GM21367 (cell line): ENCODE measurements at regions not wholly inside any gene's neighbourhood (a gene's known extent, or its start where the extent isn't known, plus 50 kb on each side); places are given as distances from the start of the nearest gene placed in this dataset.

Source experiments
- ATAC-seq: cut with Tn5 transposase; IDR thresholded peaks from one replicate; pipeline ENCODE4 v1.9.1; 2021; ENCODE audit not compliant: unreplicated experiment

DNA sequence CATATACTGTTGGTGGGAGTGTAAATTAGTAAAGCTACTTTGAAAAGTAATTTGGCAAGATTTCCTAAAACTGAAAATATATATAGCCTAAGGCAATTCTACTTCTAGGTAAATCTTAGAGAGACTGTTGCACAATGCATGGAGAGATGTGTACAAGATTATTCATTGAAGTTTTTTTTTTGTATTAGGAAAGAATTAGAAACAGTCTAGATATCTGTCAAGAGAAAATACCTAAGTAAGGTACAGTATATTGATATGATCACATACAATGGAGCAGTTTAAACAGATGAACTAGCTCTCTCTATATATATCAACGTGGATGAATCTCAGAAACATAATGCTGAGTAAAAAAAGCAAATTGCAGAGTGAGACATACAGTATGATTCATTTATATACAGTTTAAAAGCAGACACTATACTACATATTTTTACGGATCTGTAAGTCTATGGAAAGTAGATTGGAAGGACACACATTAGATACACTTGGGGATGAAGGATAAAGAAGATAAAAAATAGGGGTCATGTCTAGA, 59.3 kb upstream of the ACVR1 start:
- ATAC-seq: no peak

DNA sequence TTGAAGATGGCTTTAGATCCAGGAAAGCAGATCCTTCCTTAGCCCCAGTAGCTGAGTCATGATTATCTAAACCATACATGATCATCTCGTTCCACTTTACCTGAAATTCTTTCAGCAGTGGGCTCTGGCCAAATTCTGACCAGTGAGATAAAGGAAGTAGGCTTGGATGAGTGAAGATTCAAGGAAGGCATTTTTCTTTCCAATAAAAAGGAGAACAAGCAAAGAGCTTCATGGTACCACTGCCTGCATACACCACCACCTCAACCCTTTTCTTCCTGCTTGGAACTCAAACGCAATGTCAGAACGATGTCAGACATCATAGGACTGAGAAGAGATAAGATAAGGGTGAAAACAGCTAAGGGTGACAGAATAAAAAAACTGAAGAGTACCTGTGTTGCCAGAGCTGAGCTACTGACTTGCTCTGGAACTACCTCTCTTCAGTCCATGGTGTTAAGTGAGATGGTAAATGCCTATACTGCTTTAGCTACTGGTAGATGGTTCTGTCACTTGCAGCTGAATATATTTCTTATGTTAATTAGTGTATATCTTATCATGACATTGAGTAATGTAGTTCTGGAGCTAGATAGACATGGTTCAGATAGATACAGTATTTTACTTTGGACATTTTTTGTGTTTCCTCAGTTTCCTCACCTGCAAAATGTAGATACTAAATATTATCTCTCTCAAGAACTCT, 58.7 kb upstream of the ACVR1 start:
- no peak for ATAC-seq

DNA sequence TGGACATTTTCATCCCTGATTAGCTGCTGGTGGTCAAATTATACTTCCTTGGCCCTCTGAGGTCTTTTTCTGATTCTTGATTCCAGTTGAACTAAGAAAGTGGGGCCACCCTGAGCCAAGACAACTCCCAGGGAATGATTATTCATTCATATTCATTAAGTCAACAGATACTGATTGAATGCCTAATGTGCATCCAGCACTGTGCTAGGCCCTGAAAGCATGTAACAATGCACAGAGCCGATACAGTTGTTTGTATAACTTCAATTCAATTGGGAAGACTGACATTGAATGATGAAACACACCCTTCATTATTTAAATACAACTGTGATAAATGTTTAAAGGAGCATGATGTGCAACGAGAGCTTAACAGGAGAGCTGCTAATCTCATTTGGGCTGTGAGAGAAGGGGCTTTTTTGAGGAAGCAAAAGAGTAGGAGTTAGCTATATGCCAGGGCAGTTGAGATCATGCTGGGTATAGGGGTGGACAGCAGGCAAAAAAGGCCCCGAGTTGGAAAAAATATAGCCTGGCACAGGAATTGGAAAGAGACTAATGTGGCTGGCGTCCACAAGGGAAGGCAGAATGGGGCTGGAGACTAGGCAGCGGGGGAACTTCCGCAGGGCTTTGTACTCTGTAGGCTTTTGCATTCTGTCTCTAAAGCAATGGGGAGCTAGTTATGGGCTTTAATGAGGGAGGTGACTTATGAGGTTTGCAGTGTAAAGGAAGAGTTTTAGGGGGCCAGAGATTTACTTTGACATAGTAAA, 57.2 kb upstream of the ACVR1 start:
- ATAC-seq: no peak

DNA sequence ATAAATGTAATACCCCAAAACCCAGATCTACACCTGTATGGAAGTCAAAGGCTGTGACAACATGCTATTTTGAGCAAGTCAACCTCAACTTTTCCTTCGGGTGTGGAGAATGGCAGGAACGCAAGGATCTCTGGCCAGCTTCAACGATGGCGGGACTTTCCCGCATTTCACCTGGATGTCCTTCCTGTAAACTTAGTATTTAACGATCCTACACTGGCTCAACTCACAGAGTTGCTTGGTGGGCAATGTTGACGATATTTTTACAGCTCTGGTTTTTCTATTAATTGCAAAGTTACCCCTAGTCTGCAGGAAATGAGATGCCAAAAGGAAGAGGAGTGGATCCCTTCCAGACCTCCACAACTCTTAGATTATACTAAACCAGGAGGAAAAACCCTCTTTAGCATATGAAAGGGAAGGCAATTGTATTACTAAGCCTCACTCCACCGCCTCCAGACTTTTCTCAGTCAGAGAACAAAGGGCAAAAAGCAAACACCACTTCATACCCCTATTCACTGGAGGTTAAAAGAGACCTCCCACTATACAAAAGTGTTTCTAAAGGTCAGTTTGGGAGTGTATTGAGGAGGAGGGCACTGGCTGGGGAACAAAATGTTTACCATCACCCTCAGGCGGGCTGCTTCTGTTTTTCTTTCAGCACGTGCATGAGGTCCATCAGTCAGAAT, 56.5 kb upstream of the ACVR1 start:
- ATAC-seq: no peak

DNA sequence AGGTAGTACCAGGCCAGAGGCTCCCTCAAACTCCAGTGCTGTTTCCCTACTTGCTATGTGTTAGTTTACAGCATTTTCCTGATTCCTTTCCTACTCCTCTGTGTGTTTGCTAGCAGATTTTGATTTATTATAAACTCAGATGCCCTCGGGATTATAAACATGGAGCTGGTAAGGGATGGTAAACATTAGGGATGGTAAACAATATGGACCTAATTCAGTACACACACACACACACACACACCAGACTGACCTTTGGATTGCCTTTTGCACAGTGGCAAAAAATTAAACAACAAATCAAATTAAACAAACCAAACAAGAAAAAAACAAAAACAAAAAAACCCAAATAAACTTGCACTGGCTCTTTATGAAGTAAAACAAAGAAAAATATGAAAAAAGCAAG, 55.4 kb upstream of the ACVR1 start:
- no peak for ATAC-seq

DNA sequence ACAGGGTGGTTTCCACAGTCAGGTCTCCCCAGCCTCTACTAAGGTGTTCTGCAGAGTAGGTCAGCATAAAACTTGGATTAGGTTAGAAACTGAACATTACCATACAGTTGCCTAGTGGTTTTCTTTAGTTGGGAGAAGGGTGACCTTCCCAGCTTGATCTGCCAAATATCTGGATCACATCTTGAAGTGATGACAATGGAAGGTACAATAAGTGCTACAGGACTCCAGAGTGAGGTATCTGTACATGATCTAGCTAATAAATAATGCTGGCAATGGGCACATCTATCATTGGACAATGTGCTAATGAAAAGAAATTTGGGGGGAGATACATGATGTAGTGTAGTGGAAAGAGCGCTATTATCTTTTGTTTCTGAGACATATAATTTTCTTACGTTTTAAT, 54.6 kb upstream of the ACVR1 start:
- ATAC-seq: no peak

DNA sequence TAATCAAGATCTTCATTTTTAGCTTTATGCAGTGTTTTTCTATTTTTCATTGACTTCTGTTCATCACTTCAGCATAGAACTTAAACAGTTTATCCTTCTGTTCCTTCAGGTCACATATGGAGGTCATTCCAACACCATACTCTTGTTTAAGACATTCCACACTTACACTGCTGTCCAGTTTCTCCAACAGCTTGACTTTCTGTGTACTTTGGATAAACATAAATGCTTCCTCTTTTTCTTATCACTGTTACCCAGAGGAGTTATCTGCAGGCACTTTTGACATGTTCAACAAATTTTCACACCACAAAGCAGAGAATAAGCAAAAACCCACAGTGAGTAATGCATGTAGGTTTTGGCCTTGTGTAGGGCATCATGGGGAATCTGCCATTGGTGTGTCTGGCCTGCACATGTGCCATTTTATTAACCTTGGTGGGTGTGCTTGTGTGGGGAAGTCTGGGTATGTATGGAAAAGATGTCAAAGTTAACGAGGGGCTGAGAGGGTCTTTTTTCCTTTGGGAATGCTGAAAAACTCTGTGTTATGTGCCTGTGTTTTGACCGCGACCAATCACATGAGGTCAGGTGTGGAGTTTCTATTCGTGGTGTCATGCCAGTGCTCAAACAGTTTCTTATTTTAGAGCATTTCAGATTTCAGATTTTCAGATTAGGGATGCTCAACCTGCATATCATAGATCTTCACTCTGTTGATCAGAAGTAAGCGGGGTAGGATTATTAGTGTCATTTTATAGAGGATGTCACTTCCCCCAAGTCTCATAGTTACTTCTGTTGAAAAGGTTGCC, 53.9 kb upstream of the ACVR1 start:
- no peak for ATAC-seq

DNA sequence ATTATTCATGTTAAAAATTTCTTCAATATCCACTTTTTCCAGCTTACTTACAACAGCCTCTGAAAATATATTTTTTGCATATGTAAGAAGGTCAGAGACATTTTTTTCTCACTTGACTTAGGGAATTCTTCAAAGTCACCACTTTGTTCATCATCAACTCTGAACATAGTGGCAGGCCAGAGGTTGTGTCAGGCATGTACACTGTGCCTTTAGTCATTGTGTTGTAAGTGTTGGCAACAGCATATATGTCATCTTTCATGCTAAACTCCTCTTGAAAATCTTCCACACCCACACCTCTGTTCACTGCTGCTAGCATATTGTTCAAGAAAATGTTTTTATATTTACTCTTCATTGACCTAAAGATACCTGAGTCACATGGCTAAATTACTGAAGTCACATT, 52.2 kb upstream of the ACVR1 start:
- no peak for ATAC-seq

DNA sequence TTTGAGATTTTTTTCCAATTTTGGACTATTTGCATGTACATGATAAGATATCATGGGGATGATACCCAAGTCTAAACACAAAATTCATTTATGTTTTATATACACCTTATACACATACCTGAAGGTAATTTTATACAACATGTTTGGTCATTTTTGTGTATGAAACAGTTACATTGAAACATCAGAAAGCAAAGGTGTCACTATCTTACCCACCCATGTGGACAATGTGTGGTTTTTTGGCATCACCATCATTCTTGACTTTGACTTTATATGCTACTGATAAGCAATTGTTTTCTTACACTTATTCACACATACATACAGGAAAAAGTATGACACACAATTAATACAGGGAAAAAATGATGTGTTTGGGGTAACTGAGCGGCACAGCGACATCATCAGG, 51.0 kb upstream of the ACVR1 start:
- ATAC-seq: no peak
